Hematopoietic multipotent progenitor cell treated with erythropoietin and hydrocortisone succinate and interleukin-3 and kit ligand, for 17 days (in vitro differentiated cells): ENCODE measurements at regions not wholly inside any gene's neighbourhood (a gene's known extent, or its start where the extent isn't known, plus 50 kb on each side); places are given as distances from the start of the nearest gene placed in this dataset.

Experiments used
- DNase-seq: peaks from one replicate; pipeline ENCODE4 v3.0.0-alpha.2; 2015; ENCODE audit warnings: low spot score

- DNase-seq: no peak
Observed at GRCh38 chr4:182015014-182015413, 228.2 kb upstream of the TENM3 start.

GRCh38 chr4:182015893-182016292, 227.3 kb upstream of the TENM3 start:
- DNase-seq: no peak

- DNase-seq: no peak
Observed at GRCh38 chr4:182017038-182017437, 226.2 kb upstream of the TENM3 start.

- DNase-seq: no peak
Observed at GRCh38 chr4:182018691-182019090, 224.5 kb upstream of the TENM3 start.

- DNase-seq: no peak
Observed at GRCh38 chr4:182019148-182019652, 224.0 kb upstream of the TENM3 start.

GRCh38 chr4:182022909-182023308, 220.3 kb upstream of the TENM3 start:
- DNase-seq: no peak

- no peak for DNase-seq
Observed at GRCh38 chr4:182023469-182023868, 219.7 kb upstream of the TENM3 start.

GRCh38 chr4:182042945-182043344, 200.3 kb upstream of the TENM3 start:
- DNase-seq: no peak

GRCh38 chr4:182048871-182049270, 194.3 kb upstream of the TENM3 start:
- no peak for DNase-seq

- DNase-seq: no peak
Observed at GRCh38 chr4:182056866-182057265, 186.3 kb upstream of the TENM3 start.

GRCh38 chr4:182062458-182062857, 180.7 kb upstream of the TENM3 start:
- no peak for DNase-seq

GRCh38 chr4:182062936-182063335, 180.3 kb upstream of the TENM3 start:
- DNase-seq: no peak

GRCh38 chr4:182063651-182064050, 179.6 kb upstream of the TENM3 start:
- no peak for DNase-seq

GRCh38 chr4:182065255-182065654, 177.9 kb upstream of the TENM3 start:
- no peak for DNase-seq

- no peak for DNase-seq
Observed at GRCh38 chr4:182066037-182066436, 177.2 kb upstream of the TENM3 start.

- no peak for DNase-seq
Observed at GRCh38 chr4:182067828-182068227, 175.4 kb upstream of the TENM3 start.

- DNase-seq: no peak
Observed at GRCh38 chr4:182068920-182069319, 174.3 kb upstream of the TENM3 start.

- no peak for DNase-seq
Observed at GRCh38 chr4:182073278-182073677, 169.9 kb upstream of the TENM3 start.

- DNase-seq: no peak
Observed at GRCh38 chr4:182074139-182074538, 169.1 kb upstream of the TENM3 start.

- DNase-seq: no peak
Observed at GRCh38 chr4:182074810-182075209, 168.4 kb upstream of the TENM3 start.

- no peak for DNase-seq
Observed at GRCh38 chr4:182082910-182083309, 160.3 kb upstream of the TENM3 start.

GRCh38 chr4:182083671-182084410, 159.4 kb upstream of the TENM3 start:
- DNase-seq: no peak

GRCh38 chr4:182085051-182085480, 158.1 kb upstream of the TENM3 start:
- no peak for DNase-seq

- DNase-seq: no peak
Observed at GRCh38 chr4:182089326-182089725, 153.9 kb upstream of the TENM3 start.
